PC-9 (cell line): ENCODE measurements at regions not wholly inside any gene's neighbourhood (a gene's known extent, or its start where the extent isn't known, plus 50 kb on each side); places are given as distances from the start of the nearest gene placed in this dataset.

ENCODE experiments used
- BruUV-seq: library from RNA; stranded (reverse); fragments of 400-500 nt; replicated peaks from 2 replicates; lab custom pipeline; 2021; lab: Mats Ljungman, UMichigan
- CTCF ChIA-PET: fragments of 300-600 bp; sonication (Branson Sonifier 250); formaldehyde crosslinking; loops from one replicate; lab custom pipeline; 2022; ENCODE audit warnings: antibody characterized with exemption; lab: Charles Lee
- POLR2A ChIA-PET: fragments of 300-600 bp; sonication (Branson Sonifier 250); formaldehyde crosslinking; loops from one replicate; lab custom pipeline; 2022; ENCODE audit warnings: antibody characterized with exemption; ENCODE audit not compliant: unreplicated experiment; lab: Charles Lee
- DNase-seq, 2 experiments: peaks; one replicate each; pipeline versions ENCODE4 v3.0.0 to v3.0.0-alpha.2; 2015 to 2022; ENCODE audit warnings: mixed read lengths in 1 of 2
- H2AFZ ChIP-seq: fragments of 200-600 bp; sonication (generic); 2 replicates; pipeline ENCODE4 v1.8.1; 2017; ENCODE audit warnings: antibody characterized with exemption
- H3F3A ChIP-seq: fragments of 200-600 bp; sonication (generic); 2 replicates; pipeline ENCODE4 v1.8.1; 2017; ENCODE audit warnings: antibody characterized with exemption, mild to moderate bottlenecking, low read depth; ENCODE audit not compliant: insufficient read depth
- H3K27ac ChIP-seq: fragments of 200-600 bp; sonication (generic); 2 replicates; pipeline ENCODE4 v1.6.1; 2016; ENCODE audit warnings: mixed run types
- H3K27me3 ChIP-seq: fragments of 200-600 bp; sonication (generic); 2 replicates; pipeline ENCODE4 v1.6.1; 2016; ENCODE audit warnings: low read depth, mixed run types; ENCODE audit not compliant: insufficient read depth
- H3K36me3 ChIP-seq: fragments of 200-600 bp; sonication (generic); 2 replicates; pipeline ENCODE4 v1.6.1; 2016; ENCODE audit warnings: low read depth, mixed run types
- H3K4me1 ChIP-seq: fragments of 200-600 bp; sonication (generic); replicated peaks from 2 replicates; pipeline ENCODE4 v1.6.1; 2016; ENCODE audit warnings: mixed run types; ENCODE audit not compliant: insufficient read depth
- H3K4me2 ChIP-seq: fragments of 200-600 bp; sonication (generic); 2 replicates; pipeline ENCODE4 v1.6.1; 2017; ENCODE audit warnings: mixed run types
- H3K4me3 ChIP-seq: fragments of 200-600 bp; sonication (generic); 2 replicates; pipeline ENCODE4 v1.6.1; 2016; ENCODE audit warnings: mixed run types
- H3K79me2 ChIP-seq: fragments of 200-600 bp; sonication (generic); 2 replicates; pipeline ENCODE4 v1.6.1; 2017; ENCODE audit warnings: low read depth, mixed run types
- H3K9me2 ChIP-seq: fragments of 200-600 bp; sonication (generic); 2 replicates; pipeline ENCODE4 v1.8.1; 2017; ENCODE audit warnings: mild to moderate bottlenecking; ENCODE audit not compliant: insufficient read depth
- H3K9me3 ChIP-seq: fragments of 200-600 bp; sonication (generic); 2 replicates; pipeline ENCODE4 v1.8.1; 2016; ENCODE audit warnings: low read depth; ENCODE audit not compliant: insufficient read depth
- H4K20me1 ChIP-seq: fragments of 200-600 bp; sonication (generic); 2 replicates; pipeline ENCODE4 v1.8.1; 2017; ENCODE audit not compliant: insufficient read depth
- CTCF ChIP-seq: fragments of 200-600 bp; sonication (generic); conservative IDR thresholded peaks from 2 replicates; pipeline ENCODE4 v1.6.1; 2017; ENCODE audit warnings: mixed run types, antibody characterized with exemption, mild to moderate bottlenecking, moderate library complexity
- EZH2 ChIP-seq: fragments of 200-600 bp; sonication (generic); IDR thresholded peaks from 2 replicates; pipeline ENCODE4 v1.8.0; 2017; ENCODE audit warnings: antibody characterized with exemption, low read depth
- intact Hi-C: fragments of 100-400 bp; cut with micrococcal nuclease; formaldehyde crosslinking; loops from one replicate; pipeline ENCODE4 v1.10.0; 2022; ENCODE audit not compliant: unreplicated experiment

- Histone ChIP-seq H4K20me1 (no peaks in the 10 kb centered on the region), H3K27me3 (no peaks in the 10 kb centered on the region), H3K4me2 (no peak overlapping the region), H3F3A (peaks cover 8% of the 10 kb centered on the region; the same call in 1 of the 2 replicates), H3K79me2 (no peaks in the 10 kb centered on the region), H2AFZ (no peak overlapping the region), H3K9me3 (no peaks in the 10 kb centered on the region), H3K9me2 (no peaks in the 10 kb centered on the region), H3K36me3 (no peaks in the 10 kb centered on the region), H3K4me3 (no peak overlapping the region), H3K4me1 (peaks cover 28% of the 10 kb centered on the region), H3K27ac (no peak overlapping the region)
- CTCF ChIA-PET, result no interaction called here
- TF ChIP-seq EZH2, result no peak
- no peak for TF ChIP-seq CTCF
- no TSS peak for BruUV-seq
- intact Hi-C loops, result loop anchor here (10.0 kb wide), 2 partner anchors 193 to 313 kb away; no protein-coding TSS in a partner anchor
- POLR2A ChIA-PET, result interaction anchor here (0.6 to 0.7 kb wide), 2 partner anchors 162 to 1932 kb away, joined by 4 to 5 read pairs; no protein-coding TSS in a partner anchor
- DNase-seq, result no peak
These were observed 158.3 kb upstream of the HES1 start for GRCh38 chr3:193977622-193978021.

GRCh38 chr3:193978030-193978429, 157.9 kb upstream of the HES1 start:
- Histone ChIP-seq H3K4me3 (no peak overlapping the region), H3K4me1 (peaks cover 24% of the 10 kb centered on the region), H3K27ac (no peak overlapping the region), H3F3A (peaks cover 8% of the 10 kb centered on the region; the same call in 1 of the 2 replicates), H3K9me2 (no peaks in the 10 kb centered on the region), H3K36me3 (no peaks in the 10 kb centered on the region), H4K20me1 (no peaks in the 10 kb centered on the region), H3K27me3 (no peaks in the 10 kb centered on the region), H3K79me2 (no peaks in the 10 kb centered on the region), H3K4me2 (no peak overlapping the region), H3K9me3 (no peaks in the 10 kb centered on the region), H2AFZ (no peak overlapping the region)
- BruUV-seq, result no TSS peak
- TF ChIP-seq CTCF, result no peak
- no peak for TF ChIP-seq EZH2
- CTCF ChIA-PET, result no interaction called here
- intact Hi-C loops, result loop anchor here (10.0 kb wide), 2 partner anchors 193 to 313 kb away; no protein-coding TSS in a partner anchor
- POLR2A ChIA-PET, result no interaction called here
- DNase-seq, result no peak

- Histone ChIP-seq H3K9me2 (no peaks in the 10 kb centered on the region), H3K79me2 (no peaks in the 10 kb centered on the region), H3K4me1 (peaks cover 20% of the 10 kb centered on the region), H3K4me2 (no peak overlapping the region), H3K9me3 (no peaks in the 10 kb centered on the region), H3K36me3 (no peaks in the 10 kb centered on the region), H3F3A (peaks cover 8% of the 10 kb centered on the region; the same call in 1 of the 2 replicates), H3K4me3 (no peak overlapping the region), H3K27me3 (no peaks in the 10 kb centered on the region), H2AFZ (no peak overlapping the region), H4K20me1 (no peaks in the 10 kb centered on the region), H3K27ac (no peak overlapping the region)
- DNase-seq, result no peak
- BruUV-seq, result no TSS peak
- ChIA-PET CTCF (no interaction called here), POLR2A (no interaction called here)
- TF ChIP-seq EZH2, result no peak
- no peak for TF ChIP-seq CTCF
- intact Hi-C loops, result loop anchor here (10.0 kb wide), 2 partner anchors 194 to 314 kb away; no protein-coding TSS in a partner anchor
These were observed 157.5 kb upstream of the HES1 start for GRCh38 chr3:193978486-193978885.
